Spleen (tissue), 11 donors: ENCODE measurements at regions not wholly inside any gene's neighbourhood (a gene's known extent, or its start where the extent isn't known, plus 50 kb on each side); places are given as distances from the start of the nearest gene placed in this dataset.

Source experiments
- DNase-seq: peaks from one replicate; pipeline ENCODE4 v3.0.0-alpha.2; 2020
- H3K27ac ChIP-seq, 8 donors: fragments of 200-600 bp; sonication (generic) in 7 of 8; 1 replicate in 4 of 8; 2 replicates in 4 of 8; pipeline versions ENCODE4 v1.5.0 to v1.8.0; 2016 to 2021; ENCODE audit warnings: inconsistent platforms in 4 of 8, mild to moderate bottlenecking in 4 of 8, moderate library complexity in 1 of 8
- H3K27me3 ChIP-seq, 7 donors: fragments of 200-600 bp; sonication (generic) in 6 of 7; replicated peaks in 1 of 7; 1 replicate in 4 of 7; 2 replicates in 3 of 7; pipeline versions ENCODE4 v1.5.0 to v1.8.0; 2016 to 2021; ENCODE audit warnings: inconsistent platforms in 3 of 7, mild to moderate bottlenecking in 1 of 7
- H3K36me3 ChIP-seq, 6 donors: fragments of 200-600 bp; sonication (generic) in 5 of 6; 1 replicate in 4 of 6; 2 replicates in 2 of 6; pipeline versions ENCODE4 v1.5.0 to v1.8.0; 2016 to 2021; ENCODE audit warnings: inconsistent platforms in 2 of 6
- H3K4me1 ChIP-seq, 6 donors: fragments of 200-600 bp; sonication (generic) in 5 of 6; 1 replicate in 3 of 6; 2 replicates in 3 of 6; pipeline versions ENCODE4 v1.5.0 to v1.8.0; 2016 to 2021; ENCODE audit warnings: inconsistent platforms in 3 of 6
- H3K4me3 ChIP-seq, 8 donors: fragments of 200-600 bp; sonication (generic) in 7 of 8; 1 replicate in 4 of 8; 2 replicates in 4 of 8; pipeline versions ENCODE4 v1.5.0 to v1.8.0; 2016 to 2021; ENCODE audit warnings: inconsistent platforms in 4 of 8, mild to moderate bottlenecking in 4 of 8, moderate library complexity in 2 of 8
- H3K9me3 ChIP-seq, 8 donors: fragments of 200-600 bp; sonication (generic) in 7 of 8; 1 replicate in 4 of 8; 2 replicates in 4 of 8; pipeline versions ENCODE4 v1.5.0 to v1.8.0; 2016 to 2021; ENCODE audit warnings: inconsistent platforms in 4 of 8
- POLR2A ChIP-seq, 3 donors: fragments of 450-650 bp; IDR thresholded peaks; one replicate each; pipeline ENCODE4 v1.5.1; 2017; ENCODE audit warnings: antibody characterized with exemption in 3 of 3, mild to moderate bottlenecking in 1 of 3
- POLR2AphosphoS5 ChIP-seq, 3 donors: sonication (generic); formaldehyde crosslinking; IDR thresholded peaks; one replicate each; pipeline ENCODE4 v1.5.1; 2017; ENCODE audit warnings: antibody characterized with exemption in 3 of 3
- WGBS, 5 donors: extraction: QIAGEN DNeasy Blood & Tissue Kit in 3 of 5; methylation state at CpG; one replicate each; pipeline versions ENCODE4 v1.1.5 to v1.1.7; 2013 to 2018; 5-methylcytosine and 5-hydroxymethylcytosine counted together
- intact Hi-C: fragments of 100-400 bp; cut with DNase I; formaldehyde crosslinking; loops from one replicate; pipeline ENCODE4 v1.15.0; 2023; ENCODE audit warnings: low total_unique reads
- TF ChIP-seq, protein P1 (sequence below), 11 experiments: fragments of 200-600 bp in 7 of 11; fragments of 450-650 bp in 4 of 11; sonication (generic) in 4 of 11; IDR thresholded peaks in 8 of 11; conservative IDR thresholded peaks in 3 of 11; 1 replicate in 7 of 11; 2 replicates in 4 of 11; pipeline versions ENCODE4 v1.4.0 to v1.8.0; 2016 to 2021; ENCODE audit warnings: antibody characterized with exemption in 11 of 11, inconsistent platforms in 4 of 11, mild to moderate bottlenecking in 1 of 11
- donor health status: healthy with polysubstance abuse.
- donor health status: DM: no; HTN: no; CAD: no; lungs with moderate emphysema.
- donor health status: DM: no; HTN: no; CAD: no.
- donor health status: Bipolar disorder and iron deficiency.
- donor health status: healthy.
- donor health status: DM: no; HTN: no; CAD: no.
- donor health status: DM: yes; HTN: yes; CAD: no.

DNA sequence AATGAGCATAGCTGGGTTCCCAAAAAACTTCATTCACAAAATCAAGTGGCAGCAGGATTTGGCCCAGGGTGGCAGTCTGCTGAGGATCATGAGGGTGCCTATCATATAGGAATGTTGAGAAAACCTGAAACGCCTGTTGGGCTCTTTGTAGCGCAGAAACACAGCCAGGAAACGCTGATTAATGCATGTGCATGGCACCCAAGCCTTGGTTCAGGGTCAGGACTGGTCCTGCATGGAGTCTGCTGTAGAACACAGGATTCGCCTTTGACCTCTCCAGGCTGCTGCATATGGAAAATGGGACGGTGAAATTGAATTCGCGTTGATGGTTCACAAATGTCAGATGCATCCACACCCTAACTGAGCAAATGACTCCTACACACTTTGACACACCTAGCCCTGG, 227.9 kb upstream of the COPS8 start:
- Histone ChIP-seq H3K27me3 (peaks cover 0 to 15% (median 0%) of the 10 kb centered on the region in 7 donors), H3K4me3 (no peak overlapping the region), H3K27ac (no peak overlapping the region), H3K36me3 (no peaks in the 10 kb centered on the region), H3K4me1 (peaks cover 0 to 3% (median under 1%) of the 10 kb centered on the region in 6 donors), H3K9me3 (peaks cover 0 to 8% (median 0%) of the 10 kb centered on the region in 8 donors)
- TF ChIP-seq POLR2AphosphoS5 (IDR thresholded peaks at IDR 0.05) (no peak), POLR2A (IDR thresholded peaks at IDR 0.05) (no peak)
- TF ChIP-seq, protein P1, sequence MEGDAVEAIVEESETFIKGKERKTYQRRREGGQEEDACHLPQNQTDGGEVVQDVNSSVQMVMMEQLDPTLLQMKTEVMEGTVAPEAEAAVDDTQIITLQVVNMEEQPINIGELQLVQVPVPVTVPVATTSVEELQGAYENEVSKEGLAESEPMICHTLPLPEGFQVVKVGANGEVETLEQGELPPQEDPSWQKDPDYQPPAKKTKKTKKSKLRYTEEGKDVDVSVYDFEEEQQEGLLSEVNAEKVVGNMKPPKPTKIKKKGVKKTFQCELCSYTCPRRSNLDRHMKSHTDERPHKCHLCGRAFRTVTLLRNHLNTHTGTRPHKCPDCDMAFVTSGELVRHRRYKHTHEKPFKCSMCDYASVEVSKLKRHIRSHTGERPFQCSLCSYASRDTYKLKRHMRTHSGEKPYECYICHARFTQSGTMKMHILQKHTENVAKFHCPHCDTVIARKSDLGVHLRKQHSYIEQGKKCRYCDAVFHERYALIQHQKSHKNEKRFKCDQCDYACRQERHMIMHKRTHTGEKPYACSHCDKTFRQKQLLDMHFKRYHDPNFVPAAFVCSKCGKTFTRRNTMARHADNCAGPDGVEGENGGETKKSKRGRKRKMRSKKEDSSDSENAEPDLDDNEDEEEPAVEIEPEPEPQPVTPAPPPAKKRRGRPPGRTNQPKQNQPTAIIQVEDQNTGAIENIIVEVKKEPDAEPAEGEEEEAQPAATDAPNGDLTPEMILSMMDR (IDR thresholded peaks at IDR 0.05 in 8 of 11, conservative IDR thresholded peaks at IDR 0.05 in 3 of 11) = no peak
- intact Hi-C loops = no loop called here
- 89 to 96% (median 93%) methylated on average over 7 of the region's 7 CpGs for WGBS, 5 donors
- DNase-seq = no peak

- DNase-seq = no peak
- intact Hi-C loops = no loop called here
Measured at GRCh38 chr2:236858661-236859060, 227.0 kb upstream of the COPS8 start.

DNA sequence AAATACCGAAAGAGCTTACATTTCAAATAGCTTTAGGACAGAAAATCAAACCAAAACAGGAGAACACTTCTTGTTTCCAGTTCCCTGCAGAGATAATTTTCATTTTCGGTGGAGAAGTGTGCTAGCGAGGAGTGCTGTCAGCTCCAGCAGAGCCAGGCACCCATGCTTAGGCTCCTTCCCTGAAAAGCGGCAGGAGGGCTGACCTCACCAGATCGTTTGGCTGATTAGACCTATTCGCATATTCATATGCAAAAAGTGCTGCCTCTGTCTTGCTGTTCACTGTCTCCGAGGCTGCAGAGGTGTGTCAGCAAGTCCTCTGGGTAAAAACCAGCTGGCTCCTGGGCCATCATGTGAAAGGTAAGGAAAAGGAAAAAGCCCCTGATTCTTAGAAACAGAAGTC, 225.8 kb upstream of the COPS8 start:
- WGBS, 5 donors = 79 to 85% (median 84%) methylated on average over 7 of the region's 7 CpGs
- Histone ChIP-seq H3K27ac (no peak overlapping the region), H3K4me3 (no peak overlapping the region), H3K27me3 (peaks cover 0 to 15% (median 0%) of the 10 kb centered on the region in 7 donors), H3K9me3 (peaks cover 0 to 22% (median 11%) of the 10 kb centered on the region in 8 donors), H3K36me3 (no peaks in the 10 kb centered on the region), H3K4me1 (no peaks in the 10 kb centered on the region)
- no peak for TF ChIP-seq POLR2AphosphoS5 (IDR thresholded peaks at IDR 0.05)
- no peak for TF ChIP-seq POLR2A (IDR thresholded peaks at IDR 0.05)
- TF ChIP-seq, protein P1 (IDR thresholded peaks at IDR 0.05 in 8 of 11, conservative IDR thresholded peaks at IDR 0.05 in 3 of 11) = no peak
- intact Hi-C loops = no loop called here
- DNase-seq = no peak

More at GRCh38 chr2:236858661-236859060, 227.0 kb upstream of the COPS8 start:
- Histone ChIP-seq H3K9me3 (peaks cover 0 to 9% (median under 1%) of the 10 kb centered on the region in 8 donors), H3K27ac (no peak overlapping the region), H3K36me3 (no peaks in the 10 kb centered on the region), H3K4me3 (no peak overlapping the region), H3K27me3 (peaks cover 0 to 15% (median 0%) of the 10 kb centered on the region in 7 donors), H3K4me1 (no peaks in the 10 kb centered on the region)
- WGBS, 5 donors = 80 to 91% (median 88%) methylated on average over 5 of the region's 5 CpGs
- no peak for TF ChIP-seq POLR2AphosphoS5 (IDR thresholded peaks at IDR 0.05)
- no peak for TF ChIP-seq POLR2A (IDR thresholded peaks at IDR 0.05)
- TF ChIP-seq, protein P1 (IDR thresholded peaks at IDR 0.05 in 8 of 11, conservative IDR thresholded peaks at IDR 0.05 in 3 of 11) = no peak

GRCh38 chr2:236861196-236861875, 224.4 kb upstream of the COPS8 start:
- no peak for DNase-seq
- 84 to 93% (median 85%) methylated on average over 8 of the region's 8 CpGs for WGBS, 5 donors

More at GRCh38 chr2:236861196-236861875, 224.4 kb upstream of the COPS8 start:
- H3K4me1 ChIP-seq = peaks cover 0 to 3% (median 0%) of the 10 kb centered on the region in 6 donors
- TF ChIP-seq, protein P1 (IDR thresholded peaks at IDR 0.05 in 8 of 11, conservative IDR thresholded peaks at IDR 0.05 in 3 of 11) = no peak
- TF ChIP-seq POLR2A (IDR thresholded peaks at IDR 0.05) = no peak
- no peak for TF ChIP-seq POLR2AphosphoS5 (IDR thresholded peaks at IDR 0.05)
- H3K27ac ChIP-seq = no peak overlapping the region
- peaks cover 0 to 15% (median 0%) of the 10 kb centered on the region in 7 donors for H3K27me3 ChIP-seq
- intact Hi-C loops = no loop called here
- H3K4me3 ChIP-seq = no peak overlapping the region
- peaks cover 0 to 36% (median 25%) of the 10 kb centered on the region in 8 donors for H3K9me3 ChIP-seq
- H3K36me3 ChIP-seq = no peaks in the 10 kb centered on the region
